Lower lobe of right lung (tissue), 2 donors: ENCODE measurements at regions not wholly inside any gene's neighbourhood (a gene's known extent, or its start where the extent isn't known, plus 50 kb on each side); places are given as distances from the start of the nearest gene placed in this dataset.
"Not testable (repeated sequence)": the region's sequence is repeated elsewhere in the genome, so short reads cannot be mapped to it uniquely, and the experiment has no call there.

ENCODE experiments used
- ATAC-seq, 2 donors: fragments of 200-7000 bp; cut with Tn5 transposase; one replicate each; pipeline ENCODE4 v1.9.1; 2020 to 2022; ENCODE audit warnings: mild to moderate bottlenecking in 2 of 2, moderate library complexity in 2 of 2
- DNase-seq: peaks from one replicate; pipeline ENCODE4 v3.0.0-alpha.2; 2020
- H3K27ac ChIP-seq: fragments of 200-600 bp; one replicate; pipeline ENCODE4 v1.8.0; 2022
- H3K27me3 ChIP-seq: fragments of 200-600 bp; one replicate; pipeline ENCODE4 v1.8.0; 2022; ENCODE audit warnings: low read depth
- H3K36me3 ChIP-seq: fragments of 200-600 bp; one replicate; pipeline ENCODE4 v1.8.0; 2022; ENCODE audit warnings: mild to moderate bottlenecking
- H3K4me1 ChIP-seq: fragments of 200-600 bp; one replicate; pipeline ENCODE4 v1.8.0; 2022
- H3K4me3 ChIP-seq: fragments of 200-600 bp; one replicate; pipeline ENCODE4 v1.8.0; 2022; ENCODE audit warnings: mild to moderate bottlenecking
- H3K9me3 ChIP-seq: fragments of 200-600 bp; one replicate; pipeline ENCODE4 v1.8.0; 2022
- CTCF ChIP-seq: fragments of 200-600 bp; IDR thresholded peaks from one replicate; pipeline ENCODE4 v1.8.0; 2022; ENCODE audit warnings: antibody characterized with exemption, mild to moderate bottlenecking
- intact Hi-C: fragments of 100-400 bp; cut with DNase I; formaldehyde crosslinking; loops from one replicate; pipeline ENCODE4 v1.11.0; 2022
- donor health status: DM: no; HTN: yes; CAD: no; lungs with severe emphysema.

- Histone ChIP-seq H3K36me3 (no peaks in the 10 kb centered on the region), H3K9me3 (no peaks in the 10 kb centered on the region), H3K4me1 (no peaks in the 10 kb centered on the region), H3K4me3 (no peak overlapping the region), H3K27me3 (no peaks in the 10 kb centered on the region), H3K27ac (no peak overlapping the region)
- no peak for TF ChIP-seq CTCF
- no peak for ATAC-seq
- intact Hi-C loops = no loop called here
- DNase-seq = no peak
Observed at GRCh38 chr4:158347556-158347955, 137.3 kb downstream of the TMEM144 start.

GRCh38 chr4:158350161-158350560 is 139.9 kb downstream of the TMEM144 start:
- no peaks in the 10 kb centered on the region for H3K27me3 ChIP-seq
- H3K4me3 ChIP-seq = no peak overlapping the region
- H3K4me1 ChIP-seq = no peaks in the 10 kb centered on the region
- no peaks in the 10 kb centered on the region for H3K36me3 ChIP-seq
- no peak overlapping the region for H3K27ac ChIP-seq
- ATAC-seq (no peak), DNase-seq (no peak)
- TF ChIP-seq CTCF = no peak
- no peaks in the 10 kb centered on the region for H3K9me3 ChIP-seq
- intact Hi-C loops = no loop called here

DNA sequence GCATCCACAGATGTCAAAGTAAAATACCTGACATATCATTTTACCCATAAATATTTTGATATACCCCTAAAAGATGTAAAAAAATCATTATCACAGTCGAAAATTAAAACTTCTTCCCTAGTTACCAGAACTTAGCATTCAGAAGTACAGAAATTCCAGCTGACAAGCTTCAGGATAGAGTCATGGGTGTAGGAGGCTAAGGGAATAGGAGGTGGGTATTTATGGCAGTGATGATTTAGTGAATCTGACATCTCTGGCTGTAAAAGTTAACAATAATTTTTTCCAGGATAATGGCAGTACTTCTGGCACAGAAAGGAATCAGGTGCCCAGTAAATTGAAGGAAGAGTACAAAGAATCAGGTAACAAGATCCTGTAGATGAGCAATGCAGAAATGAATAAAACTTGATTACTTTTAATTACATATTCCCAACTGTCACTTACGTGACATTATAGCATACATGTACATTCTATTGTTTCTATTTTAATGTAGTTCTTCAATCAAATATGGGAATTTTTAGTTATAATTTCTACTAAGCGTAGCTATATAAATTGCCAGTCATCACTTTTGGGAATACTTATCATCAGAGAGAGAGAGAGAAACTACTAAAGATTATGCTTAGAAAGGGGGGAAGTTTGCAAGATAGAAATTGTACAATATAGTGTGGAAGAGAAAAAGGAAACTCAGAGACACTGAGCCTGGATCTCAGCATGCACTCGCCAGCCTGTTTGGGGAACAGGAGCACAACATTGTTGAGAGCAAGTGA is 143.4 kb downstream of the TMEM144 start:
- ATAC-seq (no peak), DNase-seq (no peak)
- Histone ChIP-seq H3K27me3 (no peaks in the 10 kb centered on the region), H3K36me3 (no peaks in the 10 kb centered on the region), H3K4me1 (no peaks in the 10 kb centered on the region), H3K9me3 (no peaks in the 10 kb centered on the region), H3K4me3 (no peak overlapping the region), H3K27ac (no peak overlapping the region)
- intact Hi-C loops = no loop called here
- no peak for TF ChIP-seq CTCF

DNA sequence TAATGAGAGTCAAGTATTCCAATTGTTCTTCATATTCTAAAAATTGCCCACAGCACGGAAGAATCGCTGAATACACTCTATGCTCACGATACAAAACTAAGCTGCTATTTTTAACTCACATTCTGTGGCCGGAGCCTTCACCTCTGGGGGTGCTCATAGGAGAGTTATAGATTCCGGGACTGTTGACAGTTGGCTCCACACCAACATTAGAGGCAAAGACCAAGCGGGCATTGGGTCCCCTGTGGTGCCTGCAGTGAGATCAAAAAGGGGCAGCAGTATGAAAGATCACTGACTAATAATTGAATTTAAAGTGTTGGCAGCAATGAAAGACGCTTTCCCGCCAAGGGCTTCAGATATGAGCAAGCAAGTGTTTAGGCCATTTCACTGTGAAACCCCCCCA is 146.0 kb downstream of the TMEM144 start:
- intact Hi-C loops = no loop called here
- TF ChIP-seq CTCF = no peak
- Histone ChIP-seq H3K27ac (no peak overlapping the region), H3K4me1 (no peaks in the 10 kb centered on the region), H3K9me3 (no peaks in the 10 kb centered on the region), H3K27me3 (no peaks in the 10 kb centered on the region), H3K4me3 (no peak overlapping the region), H3K36me3 (no peaks in the 10 kb centered on the region)
- ATAC-seq = no peak
- no peak for DNase-seq

GRCh38 chr4:158367932-158368441 is 153.7 kb upstream of the RXFP1 start:
- ATAC-seq, DNase-seq, H3K4me3 ChIP-seq, H3K9me3 ChIP-seq, H3K36me3 ChIP-seq, H3K4me1 ChIP-seq, intact Hi-C loops, H3K27ac ChIP-seq, H3K27me3 ChIP-seq: not testable (repeated sequence)

GRCh38 chr4:158371158-158371557 is 150.5 kb upstream of the RXFP1 start:
- ATAC-seq = no peak
- no peak for DNase-seq
- no peaks in the 10 kb centered on the region for H3K4me1 ChIP-seq
- H3K4me3 ChIP-seq = no peak overlapping the region
- intact Hi-C loops = no loop called here
- TF ChIP-seq CTCF = no peak
- H3K27ac ChIP-seq = no peak overlapping the region
- no peaks in the 10 kb centered on the region for H3K27me3 ChIP-seq
- no peaks in the 10 kb centered on the region for H3K36me3 ChIP-seq
- H3K9me3 ChIP-seq = no peaks in the 10 kb centered on the region
